OCI-M2 (cell line): ENCODE measurements at regions not wholly inside any gene's neighbourhood (a gene's known extent, or its start where the extent isn't known, plus 50 kb on each side); places are given as distances from the start of the nearest gene placed in this dataset.
"Not testable (repeated sequence)": the region's sequence is repeated elsewhere in the genome, so short reads cannot be mapped to it uniquely, and the experiment has no call there.

Experiments
- DNase-seq: peaks from one replicate; lab custom pipeline; 2025; ENCODE audit not compliant: unreplicated experiment; lab: John Stamatoyannopoulos, UW

- DNase-seq, result no peak
Observed at GRCh38 chr1:194755241-194755994, 1569.0 kb upstream of the B3GALT2 start.

GRCh38 chr1:194738843-194739242 lies 1552.4 kb upstream of the B3GALT2 start:
- not testable (repeated sequence) for DNase-seq

DNA sequence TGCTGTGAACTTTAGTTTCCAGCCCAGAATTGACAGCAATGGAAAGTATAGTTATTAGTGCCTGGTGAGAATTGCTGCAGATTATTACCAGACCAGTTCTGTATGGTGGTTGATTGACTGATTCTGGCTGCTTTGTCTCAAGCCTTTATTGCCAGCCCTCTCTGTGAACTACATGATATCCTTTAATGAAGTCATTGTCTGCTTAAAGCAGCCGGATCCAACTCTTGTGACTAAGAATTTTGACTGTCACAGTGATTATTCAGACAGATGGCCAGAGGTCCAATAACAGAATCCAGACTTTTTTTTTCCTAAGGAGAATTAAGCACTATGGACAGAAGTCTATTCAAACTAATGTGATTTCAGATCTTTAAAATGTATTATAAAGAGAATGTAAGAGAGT lies 1548.6 kb upstream of the B3GALT2 start:
- DNase-seq, result no peak

GRCh38 chr1:194731025-194731424 lies 1544.6 kb upstream of the B3GALT2 start:
- DNase-seq, result no peak

DNA sequence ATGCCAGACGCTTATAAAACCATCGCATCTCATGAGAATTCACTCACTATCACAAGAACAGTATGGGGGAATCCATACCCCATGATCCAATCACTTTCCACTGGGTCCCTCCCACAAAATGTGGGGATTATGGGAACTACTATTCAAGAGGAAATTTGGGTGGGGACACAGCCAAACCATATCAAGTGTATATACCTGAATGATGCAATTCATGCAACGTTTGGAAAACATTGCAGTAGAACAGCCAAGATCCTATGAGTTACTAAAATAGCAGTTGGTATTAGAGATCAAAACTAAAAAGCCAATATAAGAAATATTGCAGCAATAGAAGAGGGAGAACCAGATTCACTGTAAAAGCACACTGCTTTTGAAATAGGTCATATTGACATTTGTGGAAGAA lies 1543.9 kb upstream of the B3GALT2 start:
- DNase-seq, result no peak

DNA sequence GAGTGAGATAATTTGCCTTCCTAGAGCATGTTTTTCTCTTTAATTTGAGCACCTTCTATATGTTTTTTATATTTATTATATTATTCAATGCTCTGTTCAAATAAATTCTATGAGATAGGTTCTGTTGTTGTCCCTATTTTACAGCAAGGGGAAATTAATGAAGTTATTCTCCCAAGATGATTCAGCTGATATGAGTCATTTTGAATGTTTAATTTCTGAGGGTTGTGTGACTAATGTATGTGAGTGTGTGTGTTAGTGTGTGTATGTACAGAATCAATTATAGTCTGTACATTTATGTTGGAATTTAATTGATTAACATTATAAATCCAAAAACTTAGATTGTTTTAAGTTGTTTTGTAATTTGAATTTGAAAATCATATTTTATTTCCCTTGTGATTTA lies 1536.7 kb upstream of the B3GALT2 start:
- DNase-seq, result no peak

GRCh38 chr1:194717941-194718340 lies 1531.5 kb upstream of the B3GALT2 start:
- DNase-seq, result no peak

GRCh38 chr1:194717334-194717733 lies 1530.9 kb upstream of the B3GALT2 start:
- no peak for DNase-seq

GRCh38 chr1:194710671-194711070 lies 1524.3 kb upstream of the B3GALT2 start:
- no peak for DNase-seq

- no peak for DNase-seq
Observed at GRCh38 chr1:194709439-194709838, 1523.0 kb upstream of the B3GALT2 start.

- DNase-seq, result no peak
Observed at GRCh38 chr1:194707074-194707473, 1520.7 kb upstream of the B3GALT2 start.

DNA sequence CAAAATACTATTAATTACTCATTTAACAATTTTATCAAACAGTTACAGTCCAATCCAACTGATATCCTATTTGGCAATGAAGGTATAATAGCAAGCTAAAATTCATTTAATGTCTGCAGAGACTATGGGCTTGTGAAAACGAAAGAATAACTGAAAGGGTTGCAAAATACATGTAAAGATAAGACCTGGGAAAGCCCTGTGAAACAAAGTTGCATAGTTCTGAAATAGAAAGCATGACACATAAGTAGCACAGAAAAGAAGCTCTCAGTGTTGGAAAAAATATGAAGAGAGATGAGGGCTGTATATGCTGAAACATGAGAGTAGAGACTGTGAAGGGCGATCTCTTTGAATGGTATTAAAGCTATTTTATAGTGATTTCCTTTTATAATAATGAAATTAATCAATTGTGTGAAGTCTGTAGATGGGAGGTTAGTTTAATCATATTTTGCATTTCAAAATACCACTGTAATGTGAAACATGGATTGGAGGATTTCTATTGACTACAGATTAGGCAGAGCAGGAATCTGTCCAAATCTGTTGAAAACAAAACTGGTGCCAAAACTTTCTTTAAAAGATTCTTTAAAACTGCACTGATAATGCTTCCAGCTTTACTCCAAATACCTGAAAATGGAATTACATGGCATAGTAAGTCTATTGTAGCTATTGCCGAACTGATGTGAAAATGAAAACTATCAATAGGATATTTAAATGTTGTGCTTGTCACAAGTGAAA lies 1518.9 kb upstream of the B3GALT2 start:
- no peak for DNase-seq

DNA sequence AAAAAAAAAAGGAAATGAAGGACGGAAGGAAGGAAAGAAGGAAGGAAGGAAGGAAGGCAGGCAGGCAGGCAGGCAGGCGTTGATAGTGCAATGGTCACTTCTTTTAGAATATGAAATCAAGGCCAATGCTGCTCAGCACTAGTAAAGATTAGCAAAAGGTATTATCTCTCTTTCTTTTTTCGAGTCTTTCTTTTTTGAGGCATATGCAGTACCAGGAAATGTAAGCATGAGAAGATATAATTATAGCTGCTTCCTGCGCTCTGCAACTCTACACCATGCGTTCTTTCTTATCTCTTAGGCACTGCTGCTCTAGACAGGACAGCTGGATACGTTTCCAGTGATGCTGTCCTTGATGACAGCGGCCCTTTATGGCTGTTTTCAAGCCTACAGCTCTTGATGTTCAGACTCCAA lies 1512.5 kb upstream of the B3GALT2 start:
- DNase-seq, result peak; percentile 45

GRCh38 chr1:194693244-194693643 lies 1506.8 kb upstream of the B3GALT2 start:
- no peak for DNase-seq

GRCh38 chr1:194684636-194685035 lies 1498.2 kb upstream of the B3GALT2 start:
- no peak for DNase-seq

DNA sequence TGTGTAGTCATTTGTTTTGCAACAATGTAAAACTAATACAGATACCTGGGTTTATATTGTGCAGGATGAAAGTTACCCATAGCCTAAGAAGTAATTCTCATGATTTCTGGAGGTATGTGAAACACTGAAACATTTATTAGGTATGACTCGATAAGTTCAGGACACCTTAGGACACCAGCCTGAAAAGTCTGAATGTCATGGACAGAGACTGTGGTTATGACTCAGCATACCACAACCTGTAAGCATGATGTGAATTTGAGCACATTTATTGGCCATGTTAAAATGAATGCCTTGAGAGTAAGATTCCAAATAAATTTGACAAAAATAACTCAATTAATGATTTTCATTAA lies 1471.7 kb upstream of the B3GALT2 start:
- DNase-seq, result no peak

DNA sequence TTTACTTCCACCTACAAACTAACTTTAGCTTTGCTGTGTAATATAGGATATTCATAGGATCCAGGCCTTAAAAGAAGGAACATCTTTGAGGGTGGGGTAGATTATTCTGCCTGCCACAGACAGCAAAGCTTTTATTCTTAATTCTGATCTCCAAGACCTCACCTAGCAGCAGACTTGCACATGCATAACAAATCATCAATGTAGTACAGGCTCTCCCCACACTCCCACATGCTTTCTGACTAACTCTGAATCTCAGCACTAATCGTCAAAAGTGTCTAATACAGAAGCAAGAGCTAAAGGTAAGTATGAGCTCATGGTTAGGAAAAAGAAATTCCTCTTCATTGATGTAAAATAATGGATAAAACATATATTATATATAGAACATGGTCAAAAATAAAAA lies 1468.5 kb upstream of the B3GALT2 start:
- DNase-seq, result no peak

- no peak for DNase-seq
Observed at GRCh38 chr1:194653385-194653784, 1467.0 kb upstream of the B3GALT2 start.

DNA sequence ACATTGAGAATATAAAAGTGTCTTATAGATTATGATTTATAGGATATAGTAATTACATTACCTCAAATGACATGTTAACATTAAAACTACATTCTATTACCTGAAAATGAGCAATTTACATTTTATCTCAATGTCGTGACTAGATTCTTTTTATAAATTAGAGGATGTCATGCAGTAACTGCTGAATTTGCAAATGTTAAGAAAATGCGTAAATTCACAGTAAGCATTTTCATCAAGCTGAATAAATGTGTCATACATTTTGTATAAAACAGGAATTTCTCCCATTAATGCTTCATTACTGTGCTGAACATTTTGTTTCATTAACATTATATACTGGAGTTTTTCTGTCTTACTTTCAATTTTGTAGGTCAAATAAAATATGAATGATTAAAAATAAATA lies 1460.7 kb upstream of the B3GALT2 start:
- DNase-seq, result no peak

DNA sequence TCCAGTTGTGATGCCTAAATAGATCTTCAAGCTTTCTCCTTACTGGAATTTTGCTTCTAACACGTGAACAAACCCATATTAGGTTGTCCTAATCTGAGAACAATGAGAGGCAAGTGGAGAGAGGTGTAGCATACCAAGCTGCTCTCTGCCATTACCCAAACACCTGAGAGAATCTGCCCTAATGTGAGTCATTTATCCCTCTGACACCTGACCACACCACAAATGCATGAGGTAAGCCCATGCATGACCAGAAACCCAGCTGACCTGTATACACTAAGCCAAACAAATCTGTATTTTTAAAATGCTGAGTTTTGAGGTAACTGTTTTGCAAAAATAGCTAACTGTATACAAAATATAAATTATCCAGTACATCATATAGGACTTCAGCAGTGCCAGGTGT lies 1458.1 kb upstream of the B3GALT2 start:
- DNase-seq, result no peak

GRCh38 chr1:194640322-194640721 lies 1453.9 kb upstream of the B3GALT2 start:
- DNase-seq, result no peak

DNA sequence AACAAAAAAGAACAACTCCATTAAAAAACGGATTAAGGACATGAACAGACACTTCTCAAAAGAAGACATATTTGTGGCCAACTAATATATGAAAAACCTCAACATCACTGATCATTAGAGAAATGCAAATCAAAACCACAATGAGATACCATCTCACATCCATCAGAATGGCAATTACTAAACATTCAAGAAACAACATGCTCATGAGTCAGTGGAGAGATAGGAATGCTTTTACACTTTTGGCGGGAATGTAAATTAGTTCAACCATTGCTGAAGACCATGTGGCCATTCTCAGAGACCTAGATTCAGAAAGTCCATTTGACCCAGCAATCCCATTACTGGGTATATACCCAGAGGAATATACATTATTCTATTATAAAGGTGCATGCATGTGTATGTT lies 1442.6 kb upstream of the B3GALT2 start:
- no peak for DNase-seq

- DNase-seq, result no peak
Observed at GRCh38 chr1:194624833-194625232, 1438.4 kb upstream of the B3GALT2 start.
